IPS-18a (cell line): ENCODE measurements at regions not wholly inside any gene's neighbourhood (a gene's known extent, or its start where the extent isn't known, plus 50 kb on each side); places are given as distances from the start of the nearest gene placed in this dataset.

ENCODE experiments used
- H3K27ac ChIP-seq: one replicate; pipeline ENCODE4 v1.5.1; 2013; ENCODE audit warnings: low read length
- H3K27me3 ChIP-seq: one replicate; pipeline ENCODE4 v1.6.1; 2013; ENCODE audit warnings: mild to moderate bottlenecking, low read length; ENCODE audit not compliant: control insufficient read depth, insufficient read depth
- H3K36me3 ChIP-seq: one replicate; pipeline ENCODE4 v1.6.1; 2013; ENCODE audit warnings: low read depth, low read length; ENCODE audit not compliant: control insufficient read depth
- H3K4me1 ChIP-seq: one replicate; pipeline ENCODE4 v1.6.1; 2013; ENCODE audit warnings: low read depth, low read length; ENCODE audit not compliant: control insufficient read depth
- H3K4me3 ChIP-seq: one replicate; pipeline ENCODE4 v1.5.1; 2013; ENCODE audit warnings: low read length
- H3K9ac ChIP-seq: one replicate; pipeline ENCODE4 v1.6.1; 2013; ENCODE audit warnings: mild to moderate bottlenecking, low read length, moderate library complexity
- H3K9me3 ChIP-seq: one replicate; pipeline ENCODE4 v1.6.1; 2013; ENCODE audit warnings: low read depth, low read length; ENCODE audit not compliant: control insufficient read depth

- no peaks in the 10 kb centered on the region for H3K27me3 ChIP-seq
- H3K4me1 ChIP-seq: no peaks in the 10 kb centered on the region
- H3K9me3 ChIP-seq: no peaks in the 10 kb centered on the region
- H3K27ac ChIP-seq: no peak overlapping the region
- no peak overlapping the region for H3K9ac ChIP-seq
- no peak overlapping the region for H3K4me3 ChIP-seq
- H3K36me3 ChIP-seq: no peaks in the 10 kb centered on the region
Observed at GRCh38 chr5:135238622-135239452, 160.2 kb downstream of the MACROH2A1 start.

DNA sequence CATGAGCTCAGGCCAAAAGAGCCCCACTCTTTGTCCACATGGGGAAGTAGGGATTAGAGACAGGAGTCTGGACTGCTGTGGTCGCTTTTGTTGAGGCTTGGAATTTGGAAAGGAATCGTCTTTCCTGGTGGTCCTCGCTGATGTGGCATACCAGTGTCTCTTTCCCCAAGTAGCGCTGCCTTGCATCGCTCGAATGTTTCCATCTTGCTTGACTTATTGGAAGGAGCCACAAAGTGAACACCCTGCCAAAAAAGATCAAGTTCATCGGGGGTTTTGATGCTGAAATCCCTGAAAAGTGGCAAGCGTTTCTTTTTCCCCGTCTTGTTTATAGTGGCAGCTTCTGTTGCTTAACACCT is 161.3 kb downstream of the MACROH2A1 start:
- Histone ChIP-seq H3K27ac (no peak overlapping the region), H3K36me3 (no peaks in the 10 kb centered on the region), H3K4me1 (no peaks in the 10 kb centered on the region)

DNA sequence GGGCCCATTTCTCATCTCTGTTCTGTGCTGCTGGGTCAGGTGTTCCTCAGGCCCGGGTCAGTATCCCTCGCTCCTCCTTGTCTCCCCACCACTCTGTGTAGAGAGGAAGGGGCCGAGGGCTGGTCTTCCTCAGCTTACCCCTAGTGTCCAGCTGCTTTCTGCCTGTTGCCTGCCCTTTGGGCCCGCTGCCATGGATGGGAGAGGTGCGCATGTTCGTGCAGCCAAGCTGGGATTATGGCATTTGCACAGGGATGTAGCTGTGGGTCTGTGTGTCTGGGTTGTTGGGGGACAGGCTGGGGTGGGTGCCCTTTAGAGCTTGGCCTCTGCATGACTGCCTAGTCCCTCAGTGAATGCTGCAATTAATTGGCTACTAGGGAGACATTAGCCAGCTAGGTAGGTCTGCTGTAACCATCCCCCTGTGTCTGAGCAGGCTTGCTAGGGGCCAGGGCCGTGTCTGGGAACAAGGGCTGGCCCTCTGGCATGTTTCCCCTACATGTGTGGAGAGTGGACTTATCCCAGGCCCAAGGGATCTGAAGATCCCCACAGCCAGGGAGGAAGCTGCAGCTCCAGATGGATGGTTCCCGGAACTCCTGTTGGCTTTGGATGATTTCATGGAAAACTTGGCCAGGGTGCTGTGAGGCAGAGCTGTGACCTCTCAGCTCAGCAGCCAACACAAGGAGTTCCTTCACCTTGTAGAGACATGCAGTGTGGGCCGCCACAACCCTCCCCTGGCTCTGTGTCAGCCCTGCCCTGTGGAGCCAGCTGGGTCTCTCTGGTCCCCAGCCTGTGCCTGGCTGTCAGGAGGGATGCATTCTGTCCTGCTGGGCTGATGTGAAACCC is 161.9 kb downstream of the MACROH2A1 start:
- Histone ChIP-seq H3K4me3 (no peak overlapping the region), H3K4me1 (no peaks in the 10 kb centered on the region), H3K9me3 (no peaks in the 10 kb centered on the region), H3K27ac (no peak overlapping the region), H3K36me3 (no peaks in the 10 kb centered on the region), H3K9ac (no peak overlapping the region), H3K27me3 (no peaks in the 10 kb centered on the region)

More for the DNA sequence above, 161.3 kb downstream of the MACROH2A1 start:
- Histone ChIP-seq H3K27me3 (no peaks in the 10 kb centered on the region), H3K4me3 (no peak overlapping the region), H3K9me3 (no peaks in the 10 kb centered on the region), H3K9ac (no peak overlapping the region)

DNA sequence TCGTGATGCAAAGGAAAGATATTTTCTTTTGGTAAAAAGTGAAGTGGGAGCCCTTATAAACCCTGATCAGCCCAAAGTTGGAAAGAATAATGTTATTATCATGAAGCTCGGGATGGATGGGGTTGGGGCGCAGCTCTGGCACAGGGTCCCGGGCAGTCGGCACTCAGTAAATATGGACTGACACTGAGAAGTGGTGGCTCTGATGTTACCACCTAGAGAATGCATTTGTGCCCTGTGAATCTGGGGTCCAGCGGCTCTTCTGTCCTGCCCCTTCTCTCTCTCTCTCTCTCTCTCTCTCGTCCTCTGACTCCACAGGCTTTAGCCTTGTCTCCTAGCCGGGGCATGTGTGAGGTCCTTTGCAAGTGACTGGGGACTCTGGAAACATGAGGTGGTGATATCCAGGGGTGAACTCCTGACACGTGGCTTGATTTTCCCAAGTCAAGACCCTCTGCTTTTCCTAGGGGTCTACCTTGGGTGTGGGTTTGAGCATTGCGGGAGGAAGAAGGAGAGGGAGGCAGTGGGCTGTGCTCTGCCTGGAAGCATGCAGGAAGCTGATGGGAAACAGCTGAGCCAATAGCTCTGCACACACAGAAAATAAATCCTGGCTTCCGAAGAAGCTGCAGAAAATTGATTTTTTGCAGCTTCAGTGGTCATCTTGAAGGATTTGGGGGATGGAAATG is 162.7 kb downstream of the MACROH2A1 start:
- Histone ChIP-seq H3K4me3 (no peak overlapping the region), H3K9ac (no peak overlapping the region), H3K27ac (no peak overlapping the region), H3K9me3 (no peaks in the 10 kb centered on the region), H3K27me3 (no peaks in the 10 kb centered on the region), H3K36me3 (no peaks in the 10 kb centered on the region), H3K4me1 (no peaks in the 10 kb centered on the region)

DNA sequence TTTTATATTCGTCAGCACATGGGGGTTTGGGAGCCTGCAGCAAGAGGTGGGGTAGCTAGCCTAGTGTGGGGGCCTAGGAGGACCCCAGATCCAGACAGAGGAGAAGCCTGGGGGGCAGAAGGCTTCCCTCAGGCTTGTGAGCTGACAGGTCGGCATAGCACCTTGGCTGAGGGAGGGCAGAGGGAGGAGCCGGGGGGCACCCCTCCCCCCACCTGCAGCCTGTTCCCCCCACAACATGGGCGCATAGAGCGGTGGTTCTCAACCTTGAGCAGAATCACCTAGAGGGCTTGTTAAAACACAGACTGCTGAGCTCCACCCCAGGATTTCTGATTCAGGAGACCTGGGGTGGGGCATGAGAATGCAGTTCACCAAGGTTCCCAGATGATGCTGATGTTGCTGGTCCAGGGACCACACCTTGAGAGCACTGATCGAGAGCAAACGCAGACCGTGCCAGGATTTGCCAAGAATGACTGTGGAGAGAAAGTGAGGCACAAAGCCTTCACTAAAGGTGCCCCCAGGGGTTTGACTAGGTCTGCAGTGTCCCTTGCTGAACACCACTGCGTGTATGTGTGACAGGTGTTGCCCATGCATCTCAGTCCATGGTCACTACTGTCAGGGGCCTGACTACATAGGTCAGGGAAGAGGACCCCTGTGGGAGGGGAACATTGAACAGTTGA is 163.3 kb downstream of the MACROH2A1 start:
- Histone ChIP-seq H3K4me1 (no peaks in the 10 kb centered on the region), H3K9ac (no peak overlapping the region), H3K36me3 (no peaks in the 10 kb centered on the region), H3K9me3 (no peaks in the 10 kb centered on the region), H3K27ac (no peak overlapping the region), H3K27me3 (no peaks in the 10 kb centered on the region), H3K4me3 (no peak overlapping the region)

DNA sequence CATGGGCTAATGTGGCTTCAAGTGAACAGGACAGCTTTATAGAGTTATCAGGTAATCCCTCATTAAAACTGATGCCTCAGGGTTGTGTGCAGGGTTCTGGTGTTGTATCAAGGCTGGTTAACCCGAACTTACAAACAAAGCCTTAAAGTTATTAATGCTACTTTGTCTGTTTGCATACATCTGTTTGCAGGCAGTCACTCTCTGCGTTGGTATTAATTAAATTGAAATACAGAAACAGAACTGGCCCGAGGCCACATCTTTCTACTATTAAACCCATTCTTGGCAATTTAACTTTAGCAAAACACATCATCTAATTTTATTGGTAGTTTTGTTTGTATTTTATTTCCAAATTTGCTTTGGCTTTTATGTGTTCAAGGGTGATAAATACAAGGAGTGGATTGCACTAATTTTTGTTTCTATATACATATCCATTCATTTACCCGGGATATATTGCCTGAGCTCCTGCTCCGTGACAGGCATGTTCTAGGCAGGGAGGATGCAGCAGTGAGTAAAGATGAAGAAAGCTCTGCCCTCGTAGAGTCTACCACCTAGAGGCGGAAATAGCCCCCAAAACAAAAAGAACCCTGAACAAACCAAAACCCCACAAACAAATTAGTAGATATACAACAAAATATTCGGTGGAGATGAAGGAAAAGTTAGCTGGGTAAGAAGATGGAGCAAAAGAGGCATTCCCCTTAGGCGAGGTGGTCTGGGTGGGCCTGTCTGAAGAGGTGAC is 164.2 kb downstream of the MACROH2A1 start:
- Histone ChIP-seq H3K27ac (no peak overlapping the region), H3K27me3 (no peaks in the 10 kb centered on the region), H3K4me1 (no peaks in the 10 kb centered on the region), H3K9me3 (no peaks in the 10 kb centered on the region), H3K4me3 (no peak overlapping the region), H3K36me3 (no peaks in the 10 kb centered on the region), H3K9ac (no peak overlapping the region)

GRCh38 chr5:135234242-135234641 is 164.8 kb downstream of the MACROH2A1 start:
- no peaks in the 10 kb centered on the region for H3K36me3 ChIP-seq
- H3K27ac ChIP-seq: no peak overlapping the region
- H3K4me3 ChIP-seq: no peak overlapping the region
- H3K27me3 ChIP-seq: no peaks in the 10 kb centered on the region
- no peaks in the 10 kb centered on the region for H3K9me3 ChIP-seq
- no peaks in the 10 kb centered on the region for H3K4me1 ChIP-seq
- no peak overlapping the region for H3K9ac ChIP-seq

DNA sequence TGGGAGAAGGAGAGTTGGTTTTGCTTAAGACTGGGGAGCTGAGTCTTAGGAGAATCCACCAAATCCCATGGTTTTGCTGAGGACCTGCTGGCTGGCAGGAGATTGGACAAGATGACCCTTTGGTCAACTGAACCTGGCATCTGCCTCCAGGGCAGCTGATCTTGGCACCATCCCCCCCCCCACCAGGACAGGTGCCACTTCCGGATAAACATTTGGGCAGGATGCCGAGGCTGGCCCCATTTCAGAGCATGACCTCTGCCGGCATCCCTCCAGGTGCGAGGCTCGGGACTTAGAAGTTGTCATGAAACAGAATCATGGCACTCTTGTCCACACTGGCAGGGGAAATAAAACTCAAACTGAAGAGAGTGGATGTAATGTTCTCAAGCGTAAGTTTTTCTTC is 165.6 kb downstream of the MACROH2A1 start:
- no peaks in the 10 kb centered on the region for H3K36me3 ChIP-seq
- no peak overlapping the region for H3K27ac ChIP-seq
- no peak overlapping the region for H3K9ac ChIP-seq

DNA sequence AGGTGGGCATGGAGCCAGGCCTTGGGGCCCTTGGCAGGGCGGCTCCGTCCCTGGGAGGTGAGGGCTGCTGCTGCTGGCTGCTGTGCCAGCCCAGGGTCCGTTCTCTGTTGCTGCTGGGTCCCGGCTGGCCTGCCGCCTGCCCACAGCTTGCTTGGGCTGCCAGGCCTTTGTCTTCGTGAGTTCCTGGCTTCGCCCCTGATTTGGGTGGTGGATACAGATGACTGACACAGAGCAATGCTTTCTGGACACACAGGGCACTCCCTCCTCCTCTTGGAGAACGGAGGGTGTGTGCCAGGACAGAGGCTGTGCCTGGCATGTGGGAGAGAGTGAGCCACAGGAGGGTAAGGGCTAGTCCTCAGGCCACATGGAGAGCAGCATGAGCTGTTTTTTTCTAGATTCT is 166.1 kb downstream of the MACROH2A1 start:
- Histone ChIP-seq H3K36me3 (no peaks in the 10 kb centered on the region), H3K9me3 (no peaks in the 10 kb centered on the region), H3K4me3 (no peak overlapping the region), H3K27me3 (no peaks in the 10 kb centered on the region), H3K27ac (no peak overlapping the region), H3K9ac (no peak overlapping the region), H3K4me1 (no peaks in the 10 kb centered on the region)

More for the DNA sequence above, 165.6 kb downstream of the MACROH2A1 start:
- H3K27me3 ChIP-seq: no peaks in the 10 kb centered on the region
- H3K9me3 ChIP-seq: no peaks in the 10 kb centered on the region
- no peak overlapping the region for H3K4me3 ChIP-seq
- no peaks in the 10 kb centered on the region for H3K4me1 ChIP-seq

GRCh38 chr5:135231289-135231688 is 167.7 kb downstream of the MACROH2A1 start:
- Histone ChIP-seq H3K27me3 (no peaks in the 10 kb centered on the region), H3K27ac (no peak overlapping the region)

More at GRCh38 chr5:135231289-135231688, 167.7 kb downstream of the MACROH2A1 start:
- Histone ChIP-seq H3K4me1 (no peaks in the 10 kb centered on the region), H3K36me3 (no peaks in the 10 kb centered on the region), H3K9me3 (no peaks in the 10 kb centered on the region), H3K4me3 (no peak overlapping the region), H3K9ac (no peak overlapping the region)
